ENCODE measurements at regions not wholly inside any gene's neighbourhood (a gene's known extent, or its start where the extent isn't known, plus 50 kb on each side); places are given as distances from the start of the nearest gene placed in this dataset.

DNA sequence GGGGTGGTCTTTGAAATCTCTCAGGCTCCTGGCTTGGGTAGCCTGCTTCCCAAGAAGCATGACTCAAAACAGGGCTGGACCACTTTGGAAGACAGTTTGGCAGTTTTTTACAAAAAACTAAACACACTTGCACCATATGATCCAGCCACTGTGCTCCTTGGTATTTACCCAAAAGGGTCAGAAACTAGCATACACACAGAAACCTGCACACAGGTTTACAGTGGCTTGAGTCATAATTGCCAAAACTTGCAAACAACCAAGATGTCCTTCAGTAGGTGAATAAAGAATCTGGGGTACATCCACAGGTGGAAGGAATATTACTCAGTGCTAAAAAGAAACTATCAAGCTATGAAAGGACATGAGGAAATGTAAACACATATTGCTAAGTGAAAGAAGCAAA lies 323.2 kb upstream of the CDH5 start:
- TF ChIP-seq CTCF (IDR thresholded peaks at IDR 0.05; ENCODE audit: borderline replicate concordance, insufficient read depth, low read depth, low read length) = no peak
- no peak overlapping the region for H3K4me3 ChIP-seq (ENCODE audit: low read depth, low read length)

DNA sequence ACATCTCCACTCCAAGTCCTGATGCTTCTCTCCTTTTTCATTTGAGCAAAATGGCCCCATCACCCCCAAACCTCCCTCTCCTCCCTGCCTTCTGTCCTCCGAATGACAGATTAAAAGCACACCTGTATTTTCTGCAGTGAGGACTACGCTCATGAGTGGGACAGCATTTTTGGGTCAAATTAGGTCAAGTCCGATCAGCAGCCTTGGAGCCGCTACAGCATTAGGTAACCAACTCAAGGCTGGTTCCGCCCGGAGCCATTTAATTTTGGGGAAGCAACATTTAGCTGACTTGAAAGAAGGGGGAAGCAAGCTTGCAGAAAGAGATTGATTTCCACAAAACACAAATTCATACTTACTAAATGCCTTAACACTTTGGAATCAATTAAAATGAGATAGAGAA lies 324.1 kb upstream of the CDH5 start:
- TF ChIP-seq CTCF (IDR thresholded peaks at IDR 0.05; ENCODE audit: borderline replicate concordance, insufficient read depth, low read depth, low read length) = no peak

GRCh38 chr16:66041907-66042306 lies 324.6 kb upstream of the CDH5 start:
- no peak overlapping the region for H3K4me3 ChIP-seq (ENCODE audit: low read depth, low read length)
- TF ChIP-seq CTCF (IDR thresholded peaks at IDR 0.05; ENCODE audit: borderline replicate concordance, insufficient read depth, low read depth, low read length) = no peak

More for the DNA sequence above, 324.1 kb upstream of the CDH5 start:
- H3K4me3 ChIP-seq (ENCODE audit: low read depth, low read length) = no peak overlapping the region

GRCh38 chr16:66039793-66040192 lies 326.7 kb upstream of the CDH5 start:
- H3K4me3 ChIP-seq (ENCODE audit: low read depth, low read length) = no peak overlapping the region
- TF ChIP-seq CTCF (IDR thresholded peaks at IDR 0.05; ENCODE audit: borderline replicate concordance, insufficient read depth, low read depth, low read length) = no peak

- no peak for TF ChIP-seq CTCF (IDR thresholded peaks at IDR 0.05; ENCODE audit: borderline replicate concordance, insufficient read depth, low read depth, low read length)
These were observed 329.4 kb upstream of the CDH5 start for GRCh38 chr16:66036793-66037715.

DNA sequence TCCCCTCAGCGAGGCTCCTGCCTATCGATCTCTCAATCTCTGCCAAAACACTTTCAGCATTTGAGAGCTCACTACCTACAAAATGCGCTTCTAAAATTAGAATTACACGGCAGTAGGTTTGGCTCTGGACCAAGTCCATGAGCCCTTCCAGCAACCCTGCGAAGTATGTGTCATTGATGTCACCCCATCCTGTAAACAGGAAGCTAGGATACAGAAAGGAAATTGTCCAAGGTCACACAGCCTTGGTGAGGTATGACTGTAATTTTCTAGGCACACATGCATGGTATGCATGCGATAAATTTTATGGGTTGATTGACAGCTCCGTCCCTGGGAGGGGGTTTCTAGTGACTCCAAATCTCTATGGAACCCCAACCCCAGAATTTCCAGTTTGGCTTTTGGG lies 330.3 kb upstream of the CDH5 start:
- TF ChIP-seq CTCF (IDR thresholded peaks at IDR 0.05; ENCODE audit: borderline replicate concordance, insufficient read depth, low read depth, low read length) = no peak

More at GRCh38 chr16:66036793-66037715, 329.4 kb upstream of the CDH5 start:
- H3K4me3 ChIP-seq (ENCODE audit: low read depth, low read length) = no peak overlapping the region

GRCh38 chr16:66035096-66035495 lies 331.4 kb upstream of the CDH5 start:
- no peak overlapping the region for H3K4me3 ChIP-seq (ENCODE audit: low read depth, low read length)
- no peak for TF ChIP-seq CTCF (IDR thresholded peaks at IDR 0.05; ENCODE audit: borderline replicate concordance, insufficient read depth, low read depth, low read length)

More for the DNA sequence above, 330.3 kb upstream of the CDH5 start:
- no peak overlapping the region for H3K4me3 ChIP-seq (ENCODE audit: low read depth, low read length)

All from GM12875 (cell line).